AG04449 (cell line): ENCODE measurements at regions not wholly inside any gene's neighbourhood (a gene's known extent, or its start where the extent isn't known, plus 50 kb on each side); places are given as distances from the start of the nearest gene placed in this dataset.
"Not testable (repeated sequence)": the region's sequence is repeated elsewhere in the genome, so short reads cannot be mapped to it uniquely, and the experiment has no call there.

ENCODE experiments used
- CTCF ChIA-PET: fragments of 350-600 bp; formaldehyde crosslinking; extraction: SDS; loops from one replicate; lab custom pipeline; 2021; ENCODE audit warnings: antibody characterized with exemption; lab: Yijun Ruan, JAX
- POLR2A ChIA-PET: fragments of 400-600, 350-600 bp; formaldehyde crosslinking; extraction: SDS; loops from one replicate; lab custom pipeline; 2020; ENCODE audit warnings: antibody characterized with exemption, inconsistent platforms; lab: Yijun Ruan, JAX
- DNase-seq: peaks from one replicate; pipeline ENCODE4 v3.0.0-alpha.2; 2010; ENCODE audit warnings: low read depth, low spot score
- H3K4me3 ChIP-seq: 2 replicates; pipeline ENCODE4 v1.5.1; 2011; ENCODE audit warnings: low read depth, mild to moderate bottlenecking, control low read depth, low read length
- CTCF ChIP-seq: IDR thresholded peaks from one replicate; pipeline ENCODE4 v1.5.1; 2011; ENCODE audit warnings: mild to moderate bottlenecking, moderate library complexity, low read length, control low read depth, inconsistent platforms; ENCODE audit not compliant: insufficient read depth; ENCODE audit errors: missing control alignments

DNA sequence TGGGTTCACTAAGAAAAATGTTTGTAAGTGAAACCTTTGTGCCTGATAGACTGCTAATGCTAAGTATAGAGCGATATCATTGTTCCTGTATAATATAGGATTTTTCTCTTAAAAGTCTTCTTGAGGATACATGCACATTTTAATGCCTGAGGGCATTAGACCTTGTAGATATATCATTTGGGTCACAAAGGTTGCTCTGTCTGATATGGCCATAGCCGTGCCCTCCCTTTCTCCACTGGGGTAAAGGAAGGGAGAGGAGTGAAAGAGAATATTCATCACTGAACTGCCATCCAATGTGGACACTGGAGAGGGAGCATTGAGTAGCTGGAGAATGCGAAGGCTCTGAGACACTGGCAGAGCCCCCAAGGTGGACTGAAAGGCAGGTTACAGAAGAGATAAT lies 442.2 kb upstream of the SPTLC3 start:
- DNase-seq = no peak
- POLR2A ChIA-PET = no interaction called here
- CTCF ChIA-PET = no interaction called here
- no peak overlapping the region for H3K4me3 ChIP-seq
- no peak for TF ChIP-seq CTCF

- H3K4me3 ChIP-seq = no peak overlapping the region
- TF ChIP-seq CTCF = no peak
- ChIA-PET CTCF (no interaction called here), POLR2A (no interaction called here)
- DNase-seq = no peak
Observed at GRCh38 chr20:12570371-12570770, 438.4 kb upstream of the SPTLC3 start.

GRCh38 chr20:12573442-12573841 lies 435.3 kb upstream of the SPTLC3 start:
- no peak for DNase-seq
- ChIA-PET POLR2A (no interaction called here), CTCF (no interaction called here)
- no peak overlapping the region for H3K4me3 ChIP-seq
- TF ChIP-seq CTCF = no peak

- POLR2A ChIA-PET = no interaction called here
- H3K4me3 ChIP-seq = no peak overlapping the region
- no peak for DNase-seq
- CTCF ChIA-PET = no interaction called here
- TF ChIP-seq CTCF = no peak
Observed at GRCh38 chr20:12575352-12576095, 433.2 kb upstream of the SPTLC3 start.

DNA sequence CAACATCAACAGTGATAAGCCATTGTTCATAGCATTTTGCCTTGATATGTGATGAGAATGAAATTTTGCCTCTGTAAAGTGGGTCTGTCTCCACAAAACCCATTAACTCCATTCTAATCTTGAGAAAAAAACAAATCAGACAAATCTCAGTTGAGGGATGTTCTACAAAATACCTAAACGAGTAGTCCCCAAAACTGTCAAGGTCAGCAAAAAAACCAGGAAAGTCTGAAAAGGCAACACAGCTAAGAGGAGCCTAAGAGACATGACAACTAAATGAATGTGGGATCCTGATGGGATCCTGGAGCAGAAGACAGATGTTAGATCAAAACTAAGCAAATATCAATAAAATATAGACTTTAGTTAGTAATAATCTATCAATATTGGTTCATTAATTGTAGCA lies 431.6 kb upstream of the SPTLC3 start:
- TF ChIP-seq CTCF = no peak
- CTCF ChIA-PET = no interaction called here
- DNase-seq = no peak

DNA sequence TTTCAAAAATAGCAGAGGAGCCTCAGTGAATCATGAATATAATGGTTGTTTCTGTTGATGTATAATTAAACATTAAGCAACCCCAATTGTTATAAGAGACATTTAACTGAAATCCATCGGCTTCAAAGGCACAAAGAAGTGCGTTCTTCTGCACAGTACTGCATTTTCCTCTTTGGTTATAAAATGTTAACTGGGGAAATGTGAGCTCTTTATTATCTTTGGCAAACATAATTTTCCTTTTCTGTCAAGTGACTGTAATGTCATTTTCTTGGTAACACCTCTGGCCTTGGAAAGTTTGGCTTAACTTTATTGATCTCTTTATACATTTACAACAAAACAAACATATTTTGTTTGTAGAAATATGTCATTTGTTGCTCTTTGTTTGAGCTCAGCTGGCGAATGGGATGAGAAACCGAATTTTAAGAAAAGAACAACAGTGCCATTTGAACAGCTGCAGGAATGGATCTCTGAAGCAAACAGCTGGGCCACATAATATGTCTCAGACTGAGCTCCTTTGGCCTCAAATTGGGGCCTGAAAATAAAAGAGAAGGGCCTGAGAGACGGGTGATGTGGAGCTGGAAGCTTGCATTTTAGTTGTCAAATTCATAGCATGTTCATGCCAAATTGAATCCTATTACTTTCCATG lies 427.0 kb upstream of the SPTLC3 start:
- ChIA-PET POLR2A (no interaction called here), CTCF (no interaction called here)
- H3K4me3 ChIP-seq = no peak overlapping the region
- TF ChIP-seq CTCF = no peak
- no peak for DNase-seq

More for the DNA sequence above, 431.6 kb upstream of the SPTLC3 start:
- POLR2A ChIA-PET = no interaction called here
- H3K4me3 ChIP-seq = no peak overlapping the region

DNA sequence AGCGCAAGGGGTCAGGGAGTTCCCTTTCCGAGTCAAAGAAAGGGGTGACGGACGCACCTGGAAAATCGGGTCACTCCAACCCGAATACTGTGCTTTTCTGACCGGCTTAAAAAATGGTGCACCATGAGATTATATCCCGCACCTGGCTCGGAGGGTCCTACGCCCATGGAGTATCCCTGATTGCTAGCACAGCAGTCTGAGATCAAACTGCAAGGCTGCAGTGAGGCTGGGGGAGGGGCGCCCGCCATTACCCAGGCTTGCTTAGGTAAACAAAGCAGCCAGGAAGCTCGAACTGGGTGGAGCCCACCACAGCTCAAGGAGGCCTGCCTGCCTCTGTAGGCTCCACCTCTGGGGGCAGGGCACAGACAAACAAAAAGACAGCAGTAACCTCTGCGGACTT lies 426.1 kb upstream of the SPTLC3 start:
- DNase-seq, CTCF ChIA-PET, H3K4me3 ChIP-seq, POLR2A ChIA-PET: not testable (repeated sequence)
